Superior temporal gyrus (tissue), 1 donor: ENCODE measurements at regions not wholly inside any gene's neighbourhood (a gene's known extent, or its start where the extent isn't known, plus 50 kb on each side); places are given as distances from the start of the nearest gene placed in this dataset.
A peak's percentile ranks its signal among the peaks of the same experiment; 100 is the strongest.
"Not testable (repeated sequence)": the region's sequence is repeated elsewhere in the genome, so short reads cannot be mapped to it uniquely, and the experiment has no call there.

Experiments
- DNase-seq: peaks from one replicate; pipeline ENCODE4 v3.0.0-alpha.2; 2016; ENCODE audit errors: extremely low spot score

- no peak for DNase-seq
Observed at GRCh38 chr5:54404568-54404967, 50.9 kb upstream of the HSPB3 start.

GRCh38 chr5:54403885-54404416 lies 51.5 kb upstream of the HSPB3 start:
- peak; percentile 53 for DNase-seq

- DNase-seq = no peak
Observed at GRCh38 chr5:54403121-54403520, 52.4 kb upstream of the HSPB3 start.

- no peak for DNase-seq
Observed at GRCh38 chr5:54401515-54401914, 54.0 kb upstream of the HSPB3 start.

- no peak for DNase-seq
Observed at GRCh38 chr5:54398191-54398590, 57.3 kb upstream of the HSPB3 start.

GRCh38 chr5:54397420-54397819 lies 58.1 kb upstream of the HSPB3 start:
- no peak for DNase-seq

GRCh38 chr5:54393007-54393406 lies 62.5 kb upstream of the HSPB3 start:
- not testable (repeated sequence) for DNase-seq

- no peak for DNase-seq
Observed at GRCh38 chr5:54390539-54391031, 64.9 kb upstream of the HSPB3 start.

- DNase-seq = no peak
Observed at GRCh38 chr5:54390015-54390414, 65.5 kb upstream of the HSPB3 start.

GRCh38 chr5:54389399-54389798 lies 66.1 kb upstream of the HSPB3 start:
- DNase-seq = not testable (repeated sequence)

- DNase-seq = no peak
Observed at GRCh38 chr5:54388811-54389210, 66.7 kb upstream of the HSPB3 start.

- DNase-seq = no peak
Observed at GRCh38 chr5:54388409-54388808, 67.1 kb upstream of the HSPB3 start.

- no peak for DNase-seq
Observed at GRCh38 chr5:54387659-54388232, 67.8 kb upstream of the HSPB3 start.

GRCh38 chr5:54387031-54387430 lies 68.5 kb upstream of the HSPB3 start:
- DNase-seq = no peak

- DNase-seq = no peak
Observed at GRCh38 chr5:54385994-54386393, 69.5 kb upstream of the HSPB3 start.

GRCh38 chr5:54384356-54384933 lies 71.1 kb upstream of the HSPB3 start:
- no peak for DNase-seq

- DNase-seq = no peak
Observed at GRCh38 chr5:54383941-54384340, 71.6 kb upstream of the HSPB3 start.

GRCh38 chr5:54383225-54383901 lies 72.1 kb upstream of the HSPB3 start:
- DNase-seq = no peak

- DNase-seq = not testable (repeated sequence)
Observed at GRCh38 chr5:54381319-54381718, 70.9 kb upstream of the ARL15 start.

- no peak for DNase-seq
Observed at GRCh38 chr5:54379590-54379989, 69.2 kb upstream of the ARL15 start.

- DNase-seq = no peak
Observed at GRCh38 chr5:54378707-54379106, 68.3 kb upstream of the ARL15 start.

GRCh38 chr5:54377339-54377738 lies 67.0 kb upstream of the ARL15 start:
- not testable (repeated sequence) for DNase-seq

- no peak for DNase-seq
Observed at GRCh38 chr5:54370982-54371381, 60.6 kb upstream of the ARL15 start.
